ENCODE measurements at regions not wholly inside any gene's neighbourhood (a gene's known extent, or its start where the extent isn't known, plus 50 kb on each side); places are given as distances from the start of the nearest gene placed in this dataset.

GRCh38 chr10:43955978-43956377 is 307.3 kb upstream of the ZNF32 start:
- no peak overlapping the region for H3K4me3 Mint-ChIP-seq
- ChIA-PET CTCF (no interaction called here), POLR2A (no interaction called here)
- intact Hi-C loops (cut with micrococcal nuclease) = no loop called here
- no peak for ATAC-seq (ENCODE audit: low read depth)
- H3K36me3 Mint-ChIP-seq (ENCODE audit: low read depth) = no peaks in the 10 kb centered on the region
- peaks cover 3% of the 10 kb centered on the region for H3K9me3 Mint-ChIP-seq
- DNase-seq = no peak
- H3K27ac Mint-ChIP-seq = no peak overlapping the region
- TF ChIP-seq CTCF (IDR thresholded peaks at IDR 0.05) = no peak
- peaks cover 10% of the 10 kb centered on the region for H3K27me3 Mint-ChIP-seq
- no peaks in the 10 kb centered on the region for H3K4me1 Mint-ChIP-seq

GRCh38 chr10:43955002-43955596 is 306.4 kb upstream of the ZNF32 start:
- no peak overlapping the region for H3K4me3 Mint-ChIP-seq
- H3K27me3 Mint-ChIP-seq = peaks cover 10% of the 10 kb centered on the region
- ChIA-PET CTCF (no interaction called here), POLR2A (no interaction called here)
- DNase-seq (no peak), ATAC-seq (ENCODE audit: low read depth) (no peak)
- no peaks in the 10 kb centered on the region for H3K36me3 Mint-ChIP-seq (ENCODE audit: low read depth)
- TF ChIP-seq CTCF (IDR thresholded peaks at IDR 0.05) = no peak
- no peaks in the 10 kb centered on the region for H3K4me1 Mint-ChIP-seq
- H3K27ac Mint-ChIP-seq = no peak overlapping the region
- intact Hi-C loops (cut with micrococcal nuclease) = no loop called here
- H3K9me3 Mint-ChIP-seq = peaks cover 3% of the 10 kb centered on the region

GRCh38 chr10:43953672-43954071 is 305.0 kb upstream of the ZNF32 start:
- DNase-seq (no peak), ATAC-seq (ENCODE audit: low read depth) (no peak)
- no peak for TF ChIP-seq CTCF (IDR thresholded peaks at IDR 0.05)
- Mint-ChIP-seq H3K36me3 (ENCODE audit: low read depth) (no peaks in the 10 kb centered on the region), H3K4me1 (no peaks in the 10 kb centered on the region), H3K4me3 (no peak overlapping the region), H3K9me3 (peaks cover 5% of the 10 kb centered on the region), H3K27ac (no peak overlapping the region), H3K27me3 (peaks cover 10% of the 10 kb centered on the region)
- POLR2A ChIA-PET = no interaction called here
- CTCF ChIA-PET = no interaction called here
- intact Hi-C loops (cut with micrococcal nuclease) = no loop called here

GRCh38 chr10:43952760-43953159 is 304.1 kb upstream of the ZNF32 start:
- DNase-seq (no peak), ATAC-seq (ENCODE audit: low read depth) (no peak)
- intact Hi-C loops (cut with micrococcal nuclease) = no loop called here
- Mint-ChIP-seq H3K4me3 (no peak overlapping the region), H3K9me3 (peaks cover 7% of the 10 kb centered on the region), H3K4me1 (no peaks in the 10 kb centered on the region), H3K36me3 (ENCODE audit: low read depth) (no peaks in the 10 kb centered on the region), H3K27me3 (peaks cover 10% of the 10 kb centered on the region), H3K27ac (no peak overlapping the region)
- CTCF ChIA-PET = no interaction called here
- TF ChIP-seq CTCF (IDR thresholded peaks at IDR 0.05) = no peak
- POLR2A ChIA-PET = no interaction called here

- CTCF ChIA-PET = no interaction called here
- Mint-ChIP-seq H3K36me3 (ENCODE audit: low read depth) (no peaks in the 10 kb centered on the region), H3K27ac (no peak overlapping the region), H3K9me3 (peaks cover 10% of the 10 kb centered on the region), H3K4me3 (no peak overlapping the region), H3K27me3 (peaks cover 9% of the 10 kb centered on the region), H3K4me1 (no peaks in the 10 kb centered on the region)
- intact Hi-C loops (cut with micrococcal nuclease) = no loop called here
- no peak for DNase-seq
- no peak for TF ChIP-seq CTCF (IDR thresholded peaks at IDR 0.05)
- POLR2A ChIA-PET = no interaction called here
- no peak for ATAC-seq (ENCODE audit: low read depth)
Observed at GRCh38 chr10:43949351-43949750, 300.7 kb upstream of the ZNF32 start.
